Mammary epithelial cell (primary cell): ENCODE measurements at regions not wholly inside any gene's neighbourhood (a gene's known extent, or its start where the extent isn't known, plus 50 kb on each side); places are given as distances from the start of the nearest gene placed in this dataset.

ENCODE experiments used
- CTCF ChIP-seq, 2 donors: IDR thresholded peaks in 1 of 2; conservative IDR thresholded peaks in 1 of 2; 2 replicates each; pipeline ENCODE4 v1.5.1; 2011 to 2012; ENCODE audit warnings: inconsistent platforms in 2 of 2, low read length in 2 of 2, mild to moderate bottlenecking in 2 of 2, control low read depth in 1 of 2, low read depth in 1 of 2; ENCODE audit not compliant: insufficient read depth in 1 of 2; ENCODE audit errors: extremely low read depth in 1 of 2
- EZH2 ChIP-seq: IDR thresholded peaks from 2 replicates; pipeline ENCODE4 v1.6.1; 2012; ENCODE audit warnings: low read length, inconsistent platforms, borderline replicate concordance

GRCh38 chr3:22843854-22844253 lies 359.3 kb upstream of the UBE2E2 start:
- TF ChIP-seq CTCF (conservative IDR thresholded peaks at IDR 0.05 in 1 of 2, IDR thresholded peaks at IDR 0.05 in 1 of 2; ENCODE audit: extremely low read depth in 1 of 2, insufficient read depth in 1 of 2, low read depth in 1 of 2, low read length in 2 of 2) (no peak), EZH2 (no peak)
